IMR-90 (cell line): ENCODE measurements at regions not wholly inside any gene's neighbourhood (a gene's known extent, or its start where the extent isn't known, plus 50 kb on each side); places are given as distances from the start of the nearest gene placed in this dataset.

Experiments
- ATAC-seq: fragments of 200-7000 bp; cut with Tn5 transposase; 2 replicates; pipeline ENCODE4 v1.9.1; 2020; ENCODE audit warnings: low read depth, mild to moderate bottlenecking, moderate library complexity
- BruUV-seq: library from RNA; stranded (reverse); fragments of 400-500 nt; replicated peaks from 2 replicates; lab custom pipeline; 2021; lab: Mats Ljungman, UMichigan
- CTCF ChIA-PET: fragments of 300-600 bp; formaldehyde crosslinking; extraction: SDS; loops from one replicate; lab custom pipeline; 2021; ENCODE audit warnings: antibody characterized with exemption; lab: Yijun Ruan, JAX
- POLR2A ChIA-PET: fragments of 300-600 bp; sonication (Branson Sonifier 250); formaldehyde crosslinking; loops from one replicate; lab custom pipeline; 2022; ENCODE audit warnings: antibody characterized with exemption; ENCODE audit not compliant: unreplicated experiment; lab: Charles Lee
- DNase-seq: peaks from one replicate; pipeline ENCODE4 v3.0.0; 2013
- H2AFZ ChIP-seq: replicated peaks from 2 replicates; pipeline ENCODE3; 2013; ENCODE audit warnings: low read length, mild to moderate bottlenecking; ENCODE audit not compliant: poor library complexity
- H2AK5ac ChIP-seq: 2 replicates; pipeline ENCODE4 v1.6.1; 2013; ENCODE audit warnings: low read depth, low read length, inconsistent platforms
- H2AK9ac ChIP-seq: replicated peaks from 2 replicates; pipeline ENCODE3; 2013; ENCODE audit warnings: mild to moderate bottlenecking, low read depth, low read length, moderate library complexity; ENCODE audit not compliant: poor library complexity
- H2BK120ac ChIP-seq: 2 replicates; pipeline ENCODE4 v1.6.1; 2013; ENCODE audit warnings: low read depth, low read length, inconsistent platforms
- H2BK15ac ChIP-seq: 3 replicates; pipeline ENCODE4 v1.6.1; 2013; ENCODE audit warnings: low read depth, low read length, inconsistent platforms
- H2BK20ac ChIP-seq: 2 replicates; pipeline ENCODE4 v1.6.1; 2013; ENCODE audit warnings: low read depth, mild to moderate bottlenecking, inconsistent platforms, low read length, moderate library complexity
- H2BK5ac ChIP-seq: 2 replicates; pipeline ENCODE4 v1.6.1; 2013; ENCODE audit warnings: mild to moderate bottlenecking, low read depth, low read length, inconsistent platforms; ENCODE audit not compliant: poor library complexity, severe bottlenecking
- H3K14ac ChIP-seq: replicated peaks from 2 replicates; pipeline ENCODE4 v1.6.1; 2013; ENCODE audit warnings: low read depth, low read length, inconsistent platforms
- H3K18ac ChIP-seq: 2 replicates; pipeline ENCODE4 v1.6.1; 2013; ENCODE audit warnings: low read depth, low read length, control low read depth
- H3K23ac ChIP-seq: 2 replicates; pipeline ENCODE4 v1.6.1; 2013; ENCODE audit warnings: low read depth, low read length, inconsistent platforms
- H3K27ac ChIP-seq: 2 replicates; pipeline ENCODE4 v1.5.1; 2013; ENCODE audit warnings: mild to moderate bottlenecking, control low read depth, low read length; ENCODE audit not compliant: insufficient read depth
- H3K27me3 ChIP-seq: 2 replicates; pipeline ENCODE4 v1.6.1; 2013; ENCODE audit warnings: low read length; ENCODE audit not compliant: control insufficient read depth, insufficient read depth
- H3K36me3 ChIP-seq: 2 replicates; pipeline ENCODE4 v1.6.1; 2013; ENCODE audit warnings: low read length, mixed read lengths; ENCODE audit not compliant: control insufficient read depth, insufficient read depth
- H3K4ac ChIP-seq: 2 replicates; pipeline ENCODE4 v1.6.1; 2013; ENCODE audit warnings: low read depth, low read length, inconsistent platforms
- H3K4me1 ChIP-seq: 2 replicates; pipeline ENCODE4 v1.6.1; 2013; ENCODE audit warnings: low read length, mixed read lengths; ENCODE audit not compliant: control insufficient read depth, insufficient read depth
- H3K4me2 ChIP-seq: 2 replicates; pipeline ENCODE4 v1.6.1; 2013; ENCODE audit warnings: low read depth, mild to moderate bottlenecking, control low read depth, low read length, moderate library complexity
- H3K4me3 ChIP-seq: 2 replicates; pipeline ENCODE4 v1.5.1; 2013; ENCODE audit warnings: low read depth, mild to moderate bottlenecking, control low read depth, low read length, moderate library complexity; ENCODE audit not compliant: insufficient read depth
- H3K56ac ChIP-seq: 2 replicates; pipeline ENCODE4 v1.6.1; 2013; ENCODE audit warnings: low read length, inconsistent platforms; ENCODE audit not compliant: insufficient read depth; ENCODE audit errors: extremely low read depth
- H3K79me1 ChIP-seq, 2 experiments: 2 replicates each; pipeline ENCODE4 v1.6.1; 2013; ENCODE audit warnings: low read length in 2 of 2, inconsistent platforms in 1 of 2, low read depth in 1 of 2
- H3K9ac ChIP-seq: 2 replicates; pipeline ENCODE4 v1.6.1; 2013; ENCODE audit warnings: low read depth, low read length, control low read depth
- H3K9me1 ChIP-seq: 2 replicates; pipeline ENCODE4 v1.6.1; 2013; ENCODE audit warnings: low read length, inconsistent platforms; ENCODE audit not compliant: insufficient read depth
- H3K9me3 ChIP-seq: 2 replicates; pipeline ENCODE4 v1.6.1; 2013; ENCODE audit warnings: low read length; ENCODE audit not compliant: control insufficient read depth, insufficient read depth
- H4K20me1 ChIP-seq: 2 replicates; pipeline ENCODE4 v1.6.1; 2013; ENCODE audit warnings: low read length, inconsistent platforms; ENCODE audit not compliant: insufficient read depth
- H4K5ac ChIP-seq: 2 replicates; pipeline ENCODE4 v1.6.1; 2013; ENCODE audit warnings: mild to moderate bottlenecking, low read depth, low read length, control low read depth
- H4K8ac ChIP-seq, 2 experiments: 2 replicates each; pipeline ENCODE4 v1.6.1; 2013; ENCODE audit warnings: low read depth in 2 of 2, low read length in 2 of 2, control low read depth in 1 of 2, inconsistent platforms in 1 of 2
- H4K91ac ChIP-seq: 2 replicates; pipeline ENCODE4 v1.6.1; 2013; ENCODE audit warnings: low read depth, low read length, inconsistent platforms; ENCODE audit not compliant: insufficient read depth
- BHLHE40 ChIP-seq: fragments of 150-350 bp; IDR thresholded peaks from 2 replicates; pipeline ENCODE4 v1.6.1; 2016; ENCODE audit warnings: mild to moderate bottlenecking, low read depth, low read length
- CEBPB ChIP-seq: IDR thresholded peaks from 2 replicates; pipeline ENCODE4 v1.6.1; 2012; ENCODE audit warnings: low read depth, low read length, improper control_type of control experiment
- CHD1 ChIP-seq: IDR thresholded peaks from 2 replicates; pipeline ENCODE4 v1.6.1; 2012; ENCODE audit warnings: low read depth, low read length, improper control_type of control experiment
- ELK1 ChIP-seq: fragments of 150-350 bp; IDR thresholded peaks from 2 replicates; pipeline ENCODE4 v1.6.1; 2016; ENCODE audit warnings: low read depth, mild to moderate bottlenecking, low read length, moderate library complexity, borderline replicate concordance
- FOS ChIP-seq: fragments of 150-350 bp; IDR thresholded peaks from 2 replicates; pipeline ENCODE4 v1.6.1; 2016; ENCODE audit warnings: low read depth, low read length
- MAFK ChIP-seq: IDR thresholded peaks from 2 replicates; pipeline ENCODE4 v1.6.1; 2012; ENCODE audit warnings: low read depth, low read length, improper control_type of control experiment
- MAZ ChIP-seq: IDR thresholded peaks from 2 replicates; pipeline ENCODE4 v1.6.1; 2012; ENCODE audit warnings: low read depth, mild to moderate bottlenecking, low read length, improper control_type of control experiment, moderate library complexity, borderline replicate concordance
- MXI1 ChIP-seq: IDR thresholded peaks from 2 replicates; pipeline ENCODE4 v1.6.1; 2012; ENCODE audit warnings: low read depth, mild to moderate bottlenecking, low read length, moderate library complexity, borderline replicate concordance
- NFE2L2 ChIP-seq: fragments of 150-350 bp; IDR thresholded peaks from 2 replicates; pipeline ENCODE4 v1.6.1; 2016; ENCODE audit warnings: low read depth, mild to moderate bottlenecking, low read length
- POLR2A ChIP-seq: IDR thresholded peaks from 2 replicates; pipeline ENCODE4 v1.6.1; 2012; ENCODE audit warnings: mild to moderate bottlenecking, low read depth, low read length
- RAD21 ChIP-seq: IDR thresholded peaks from 2 replicates; pipeline ENCODE4 v1.6.1; 2012; ENCODE audit warnings: low read length, improper control_type of control experiment
- RCOR1 ChIP-seq: IDR thresholded peaks from 2 replicates; pipeline ENCODE4 v1.6.1; 2012; ENCODE audit warnings: mild to moderate bottlenecking, low read length, improper control_type of control experiment; ENCODE audit not compliant: insufficient replicate concordance
- RFX5 ChIP-seq: IDR thresholded peaks from 2 replicates; pipeline ENCODE4 v1.8.0; 2012; ENCODE audit warnings: low read depth, mild to moderate bottlenecking, low read length, moderate library complexity
- SMC3 ChIP-seq: fragments of 150-350 bp; IDR thresholded peaks from 2 replicates; pipeline ENCODE4 v1.6.1; 2016; ENCODE audit warnings: low read depth, mild to moderate bottlenecking, antibody characterized with exemption, low read length, moderate library complexity
- WGBS, 2 experiments: methylation state at CpG; one replicate each; pipeline versions ENCODE4 v1.1.5 to v1.1.7; 2013; ENCODE audit warnings: missing lambda C conversion rate in 2 of 2; ENCODE audit not compliant: insufficient read length in 1 of 2; ENCODE audit errors: extremely low coverage in 2 of 2; 5-methylcytosine and 5-hydroxymethylcytosine counted together
- dilution Hi-C: fragments of 300-500 bp; cut with HindIII; formaldehyde crosslinking; loops from one replicate; pipeline ENCODE4 v1.14.3; 2018; ENCODE audit warnings: low sequenced_read_pairs; ENCODE audit not compliant: unreplicated experiment
- in situ Hi-C: fragments of 300-500 bp; cut with MboI; formaldehyde crosslinking; loops from 3 replicates; pipeline ENCODE4 v1.14.3; 2019; ENCODE audit warnings: low sequenced_read_pairs, inconsistent platforms, mixed read lengths
- intact Hi-C: fragments of 100-400 bp; cut with micrococcal nuclease; formaldehyde crosslinking; loops from 2 replicates; pipeline ENCODE4 v1.10.0; 2022
- TF ChIP-seq, protein P1 (sequence below): fragments of 150-350 bp; IDR thresholded peaks from 2 replicates; pipeline ENCODE4 v1.6.1; 2017; ENCODE audit warnings: mild to moderate bottlenecking, antibody characterized with exemption, low read length, low read depth
- TF ChIP-seq, protein P2 (sequence below): conservative IDR thresholded peaks from 2 replicates; pipeline ENCODE4 v1.5.1; 2012; ENCODE audit warnings: mild to moderate bottlenecking, low read depth, low read length, improper control_type of control experiment

DNA sequence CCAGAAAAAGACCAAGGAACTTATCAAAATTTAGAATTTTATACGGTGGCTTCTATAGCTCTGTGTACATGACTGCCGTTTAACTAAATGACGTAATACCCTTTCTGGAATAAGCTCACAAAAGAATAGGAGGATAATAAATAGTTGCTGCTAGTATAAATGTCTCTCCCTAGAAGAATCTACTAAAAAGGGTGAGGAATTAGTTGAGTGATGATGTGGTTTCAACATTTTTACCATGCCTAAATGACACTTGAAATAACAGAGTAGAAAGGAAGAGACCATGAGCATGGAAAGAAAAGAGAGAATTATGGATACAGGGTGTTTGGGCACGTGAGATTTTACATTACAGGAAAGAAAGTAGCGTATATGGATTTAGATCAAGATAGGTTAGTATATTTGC lies 231.1 kb downstream of the ARAP2 start:
- POLR2A ChIA-PET, result no interaction called here
- in situ Hi-C loops, result no loop called here
- Histone ChIP-seq H3K4me3 (no peak overlapping the region), H3K36me3 (no peaks in the 10 kb centered on the region), H3K4me1 (no peaks in the 10 kb centered on the region), H3K14ac (no peak overlapping the region), H3K9me1 (no peaks in the 10 kb centered on the region), H3K4ac (no peak overlapping the region), H2AK9ac (no peak overlapping the region), H2BK15ac (no peak overlapping the region), H3K27ac (no peak overlapping the region), H2AK5ac (no peak overlapping the region), H4K5ac (no peak overlapping the region), H3K4me2 (no peak overlapping the region), H2AFZ (no peak overlapping the region), H3K9ac (no peak overlapping the region), H2BK120ac (no peak overlapping the region), H3K56ac (no peak overlapping the region), H3K27me3 (no peaks in the 10 kb centered on the region), H2BK5ac (no peak overlapping the region), H4K8ac (no peak overlapping the region), H3K9me3 (no peaks in the 10 kb centered on the region), H3K23ac (no peak overlapping the region), H3K79me1 (no peaks in the 10 kb centered on the region), H3K18ac (no peak overlapping the region), H2BK20ac (no peak overlapping the region), H4K20me1 (no peaks in the 10 kb centered on the region), H4K91ac (no peak overlapping the region)
- no peak for DNase-seq
- no TSS peak for BruUV-seq
- no peak for TF ChIP-seq POLR2A
- TF ChIP-seq RAD21, result no peak
- no peak for TF ChIP-seq ELK1
- TF ChIP-seq RFX5, result no peak
- TF ChIP-seq MAFK, result no peak
- TF ChIP-seq, protein P1, sequence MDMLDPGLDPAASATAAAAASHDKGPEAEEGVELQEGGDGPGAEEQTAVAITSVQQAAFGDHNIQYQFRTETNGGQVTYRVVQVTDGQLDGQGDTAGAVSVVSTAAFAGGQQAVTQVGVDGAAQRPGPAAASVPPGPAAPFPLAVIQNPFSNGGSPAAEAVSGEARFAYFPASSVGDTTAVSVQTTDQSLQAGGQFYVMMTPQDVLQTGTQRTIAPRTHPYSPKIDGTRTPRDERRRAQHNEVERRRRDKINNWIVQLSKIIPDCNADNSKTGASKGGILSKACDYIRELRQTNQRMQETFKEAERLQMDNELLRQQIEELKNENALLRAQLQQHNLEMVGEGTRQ, result no peak
- no peak for TF ChIP-seq MXI1
- TF ChIP-seq BHLHE40, result no peak
- TF ChIP-seq NFE2L2, result no peak
- no peak for TF ChIP-seq CEBPB
- no peak for TF ChIP-seq RCOR1
- no peak for TF ChIP-seq MAZ
- no peak for TF ChIP-seq FOS
- no peak for TF ChIP-seq SMC3
- TF ChIP-seq, protein P2, sequence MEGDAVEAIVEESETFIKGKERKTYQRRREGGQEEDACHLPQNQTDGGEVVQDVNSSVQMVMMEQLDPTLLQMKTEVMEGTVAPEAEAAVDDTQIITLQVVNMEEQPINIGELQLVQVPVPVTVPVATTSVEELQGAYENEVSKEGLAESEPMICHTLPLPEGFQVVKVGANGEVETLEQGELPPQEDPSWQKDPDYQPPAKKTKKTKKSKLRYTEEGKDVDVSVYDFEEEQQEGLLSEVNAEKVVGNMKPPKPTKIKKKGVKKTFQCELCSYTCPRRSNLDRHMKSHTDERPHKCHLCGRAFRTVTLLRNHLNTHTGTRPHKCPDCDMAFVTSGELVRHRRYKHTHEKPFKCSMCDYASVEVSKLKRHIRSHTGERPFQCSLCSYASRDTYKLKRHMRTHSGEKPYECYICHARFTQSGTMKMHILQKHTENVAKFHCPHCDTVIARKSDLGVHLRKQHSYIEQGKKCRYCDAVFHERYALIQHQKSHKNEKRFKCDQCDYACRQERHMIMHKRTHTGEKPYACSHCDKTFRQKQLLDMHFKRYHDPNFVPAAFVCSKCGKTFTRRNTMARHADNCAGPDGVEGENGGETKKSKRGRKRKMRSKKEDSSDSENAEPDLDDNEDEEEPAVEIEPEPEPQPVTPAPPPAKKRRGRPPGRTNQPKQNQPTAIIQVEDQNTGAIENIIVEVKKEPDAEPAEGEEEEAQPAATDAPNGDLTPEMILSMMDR, result no peak
- TF ChIP-seq CHD1, result no peak
- WGBS, 2 experiments, result no CpG with 5 or more reads among the region's 5 CpGs
- CTCF ChIA-PET, result no interaction called here
- dilution Hi-C loops, result no loop called here
- no peak for ATAC-seq
- intact Hi-C loops, result no loop called here
